ENCODE measurements at regions not wholly inside any gene's neighbourhood (a gene's known extent, or its start where the extent isn't known, plus 50 kb on each side); places are given as distances from the start of the nearest gene placed in this dataset.

GRCh38 chr9:88807426-88807825, 183.8 kb upstream of the S1PR3 start:
- POLR2A ChIA-PET = no interaction called here
- Histone ChIP-seq H3K4me1 (no peaks in the 10 kb centered on the region), H3K9me3 (no peaks in the 10 kb centered on the region), H3K36me3 (ENCODE audit: control insufficient read depth, insufficient read depth, low read length) (no peaks in the 10 kb centered on the region), H3K4me3 (ENCODE audit: low read depth, low read length) (no peak overlapping the region), H3K27me3 (replicated peaks; ENCODE audit: control insufficient read depth, insufficient read depth, low read length) (no peaks in the 10 kb centered on the region)
- Mint-ChIP-seq H3K9me3 (ENCODE audit: unreplicated experiment) (no peaks in the 10 kb centered on the region), H3K27me3 (ENCODE audit: insufficient read depth, unreplicated experiment) (no peaks in the 10 kb centered on the region), H3K27ac (ENCODE audit: unreplicated experiment) (no peak overlapping the region), H3K4me3 (ENCODE audit: unreplicated experiment) (no peak overlapping the region), H3K36me3 (ENCODE audit: insufficient read depth, unreplicated experiment) (no peaks in the 10 kb centered on the region), H3K4me1 (ENCODE audit: low read depth, unreplicated experiment) (no peaks in the 10 kb centered on the region)
- DNase-seq = no peak
- intact Hi-C loops (cut with micrococcal nuclease; ENCODE audit: unreplicated experiment) = no loop called here
- no TSS peak for BruUV-seq (replicated peaks)
- CTCF ChIA-PET = no interaction called here
- TF ChIP-seq, protein P1, sequence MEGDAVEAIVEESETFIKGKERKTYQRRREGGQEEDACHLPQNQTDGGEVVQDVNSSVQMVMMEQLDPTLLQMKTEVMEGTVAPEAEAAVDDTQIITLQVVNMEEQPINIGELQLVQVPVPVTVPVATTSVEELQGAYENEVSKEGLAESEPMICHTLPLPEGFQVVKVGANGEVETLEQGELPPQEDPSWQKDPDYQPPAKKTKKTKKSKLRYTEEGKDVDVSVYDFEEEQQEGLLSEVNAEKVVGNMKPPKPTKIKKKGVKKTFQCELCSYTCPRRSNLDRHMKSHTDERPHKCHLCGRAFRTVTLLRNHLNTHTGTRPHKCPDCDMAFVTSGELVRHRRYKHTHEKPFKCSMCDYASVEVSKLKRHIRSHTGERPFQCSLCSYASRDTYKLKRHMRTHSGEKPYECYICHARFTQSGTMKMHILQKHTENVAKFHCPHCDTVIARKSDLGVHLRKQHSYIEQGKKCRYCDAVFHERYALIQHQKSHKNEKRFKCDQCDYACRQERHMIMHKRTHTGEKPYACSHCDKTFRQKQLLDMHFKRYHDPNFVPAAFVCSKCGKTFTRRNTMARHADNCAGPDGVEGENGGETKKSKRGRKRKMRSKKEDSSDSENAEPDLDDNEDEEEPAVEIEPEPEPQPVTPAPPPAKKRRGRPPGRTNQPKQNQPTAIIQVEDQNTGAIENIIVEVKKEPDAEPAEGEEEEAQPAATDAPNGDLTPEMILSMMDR (IDR thresholded peaks at IDR 0.05; ENCODE audit: insufficient read depth in 1 of 2, low read depth in 1 of 2, low read length in 1 of 2, severe bottlenecking in 1 of 2, unreplicated experiment in 1 of 2) = no peak

- no peaks in the 10 kb centered on the region for H3K9me3 Mint-ChIP-seq (ENCODE audit: unreplicated experiment)
- no peak for DNase-seq
- ChIA-PET CTCF (no interaction called here), POLR2A (no interaction called here)
- H3K4me1 Mint-ChIP-seq (ENCODE audit: low read depth, unreplicated experiment) = no peaks in the 10 kb centered on the region
- H3K27ac Mint-ChIP-seq (ENCODE audit: unreplicated experiment) = no peak overlapping the region
- Histone ChIP-seq H3K4me3 (ENCODE audit: low read depth, low read length) (no peak overlapping the region), H3K9me3 (no peaks in the 10 kb centered on the region), H3K36me3 (ENCODE audit: control insufficient read depth, insufficient read depth, low read length) (no peaks in the 10 kb centered on the region), H3K27me3 (replicated peaks; ENCODE audit: control insufficient read depth, insufficient read depth, low read length) (no peaks in the 10 kb centered on the region), H3K4me1 (no peaks in the 10 kb centered on the region)
- H3K4me3 Mint-ChIP-seq (ENCODE audit: unreplicated experiment) = no peak overlapping the region
- H3K27me3 Mint-ChIP-seq (ENCODE audit: insufficient read depth, unreplicated experiment) = no peaks in the 10 kb centered on the region
- intact Hi-C loops (cut with micrococcal nuclease; ENCODE audit: unreplicated experiment) = no loop called here
- no TSS peak for BruUV-seq (replicated peaks)
- TF ChIP-seq, protein P1 (IDR thresholded peaks at IDR 0.05; ENCODE audit: insufficient read depth in 1 of 2, low read depth in 1 of 2, low read length in 1 of 2, severe bottlenecking in 1 of 2, unreplicated experiment in 1 of 2) = no peak
- H3K36me3 Mint-ChIP-seq (ENCODE audit: insufficient read depth, unreplicated experiment) = no peaks in the 10 kb centered on the region
Observed at GRCh38 chr9:88808019-88808656, 183.1 kb upstream of the S1PR3 start.

DNA sequence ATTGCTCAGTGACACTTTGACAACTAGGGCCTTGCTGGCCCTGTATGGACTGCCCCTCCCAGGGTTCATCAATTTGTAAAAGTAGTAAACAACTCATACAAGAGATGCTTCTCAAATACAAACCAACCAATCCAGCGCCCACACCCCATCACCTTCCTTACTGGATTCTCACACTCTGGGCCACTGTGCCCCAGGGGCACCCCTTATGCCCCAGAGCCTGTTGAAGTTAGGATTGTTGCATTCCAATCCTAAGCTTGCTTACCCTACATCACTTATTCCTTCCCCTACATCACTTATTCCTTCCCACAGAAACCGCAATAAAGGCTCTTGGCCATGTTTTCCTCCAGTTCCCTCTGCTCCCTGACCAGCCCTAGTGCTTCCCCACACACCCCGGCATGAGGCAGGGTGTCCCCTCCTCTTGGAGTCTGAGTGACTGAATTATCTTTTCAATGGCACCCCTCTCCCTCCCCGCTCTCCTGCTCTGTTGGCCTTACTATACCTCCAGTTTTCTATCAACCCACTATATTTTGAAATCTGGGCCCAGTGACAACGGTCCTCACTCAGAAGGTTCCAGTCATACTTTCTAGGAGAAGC, 182.4 kb upstream of the S1PR3 start:
- Histone ChIP-seq H3K36me3 (ENCODE audit: control insufficient read depth, insufficient read depth, low read length) (no peaks in the 10 kb centered on the region), H3K4me1 (no peaks in the 10 kb centered on the region), H3K9me3 (no peaks in the 10 kb centered on the region), H3K27me3 (replicated peaks; ENCODE audit: control insufficient read depth, insufficient read depth, low read length) (no peaks in the 10 kb centered on the region), H3K4me3 (ENCODE audit: low read depth, low read length) (no peak overlapping the region)
- no peak overlapping the region for H3K4me3 Mint-ChIP-seq (ENCODE audit: unreplicated experiment)
- H3K36me3 Mint-ChIP-seq (ENCODE audit: insufficient read depth, unreplicated experiment) = no peaks in the 10 kb centered on the region
- no peaks in the 10 kb centered on the region for H3K27me3 Mint-ChIP-seq (ENCODE audit: insufficient read depth, unreplicated experiment)
- H3K9me3 Mint-ChIP-seq (ENCODE audit: unreplicated experiment) = no peaks in the 10 kb centered on the region
- POLR2A ChIA-PET = no interaction called here
- CTCF ChIA-PET = no interaction called here
- no peak overlapping the region for H3K27ac Mint-ChIP-seq (ENCODE audit: unreplicated experiment)
- TF ChIP-seq, protein P1 (IDR thresholded peaks at IDR 0.05; ENCODE audit: insufficient read depth in 1 of 2, low read depth in 1 of 2, low read length in 1 of 2, severe bottlenecking in 1 of 2, unreplicated experiment in 1 of 2) = no peak
- DNase-seq = no peak
- no peaks in the 10 kb centered on the region for H3K4me1 Mint-ChIP-seq (ENCODE audit: low read depth, unreplicated experiment)
- intact Hi-C loops (cut with micrococcal nuclease; ENCODE audit: unreplicated experiment) = no loop called here
- no TSS peak for BruUV-seq (replicated peaks)

Measured in Caco-2 (cell line).